Mucosa of descending colon (tissue), 3 donors: ENCODE measurements at regions not wholly inside any gene's neighbourhood (a gene's known extent, or its start where the extent isn't known, plus 50 kb on each side); places are given as distances from the start of the nearest gene placed in this dataset.

Experiments
- ATAC-seq: fragments of 200-7000 bp; cut with Tn5 transposase; one replicate; pipeline ENCODE4 v1.9.1; 2020; ENCODE audit warnings: mild to moderate bottlenecking, moderate library complexity
- DNase-seq, 3 donors: peaks; one replicate each; pipeline ENCODE4 v3.0.0-alpha.2; 2020
- H3K36me3 ChIP-seq: fragments of 200-600 bp; one replicate; pipeline ENCODE4 v1.8.0; 2021; ENCODE audit warnings: low read depth, mild to moderate bottlenecking
- H3K4me1 ChIP-seq: fragments of 200-600 bp; one replicate; pipeline ENCODE4 v1.8.0; 2021; ENCODE audit warnings: low read depth, mild to moderate bottlenecking
- H3K4me3 ChIP-seq: fragments of 200-600 bp; one replicate; pipeline ENCODE4 v1.8.0; 2021; ENCODE audit warnings: mild to moderate bottlenecking
- H3K9me3 ChIP-seq: fragments of 200-600 bp; one replicate; pipeline ENCODE4 v1.8.0; 2021; ENCODE audit warnings: mild to moderate bottlenecking
- CTCF ChIP-seq: fragments of 200-600 bp; IDR thresholded peaks from one replicate; pipeline ENCODE4 v1.8.0; 2022; ENCODE audit warnings: antibody characterized with exemption, mild to moderate bottlenecking
- intact Hi-C, 2 donors: fragments of 100-400 bp; cut with DNase I in 1 of 2; cut with micrococcal nuclease in 1 of 2; formaldehyde crosslinking; loops; one replicate each; pipeline versions ENCODE4 v1.11.0 to v1.11.1; 2022; cut with DNase I, micrococcal nuclease
- donor health status: DM: no; HTN: no; CAD: no; lungs with moderate emphysema.
- donor health status: DM: no; HTN: no; CAD: no.
- donor health status: DM: no; HTN: yes; CAD: no.

GRCh38 chr2:198438331-198438730 lies 633.9 kb downstream of the PLCL1 start:
- no peaks in the 10 kb centered on the region for H3K4me1 ChIP-seq
- no peaks in the 10 kb centered on the region for H3K36me3 ChIP-seq
- no peak overlapping the region for H3K4me3 ChIP-seq
- intact Hi-C loops = no loop called here
- no peak for DNase-seq
- no peaks in the 10 kb centered on the region for H3K9me3 ChIP-seq
- TF ChIP-seq CTCF = no peak
- ATAC-seq = no peak

GRCh38 chr2:198424112-198424511 lies 619.7 kb downstream of the PLCL1 start:
- H3K4me3 ChIP-seq = no peak overlapping the region
- no peaks in the 10 kb centered on the region for H3K4me1 ChIP-seq
- ATAC-seq = no peak
- no peak for DNase-seq
- H3K9me3 ChIP-seq = no peaks in the 10 kb centered on the region
- intact Hi-C loops = no loop called here
- no peaks in the 10 kb centered on the region for H3K36me3 ChIP-seq
- TF ChIP-seq CTCF = no peak

- Histone ChIP-seq H3K4me3 (no peak overlapping the region), H3K9me3 (no peaks in the 10 kb centered on the region), H3K4me1 (no peaks in the 10 kb centered on the region), H3K36me3 (no peaks in the 10 kb centered on the region)
- ATAC-seq (no peak), DNase-seq (no peak)
- intact Hi-C loops = no loop called here
- no peak for TF ChIP-seq CTCF
Measured at GRCh38 chr2:198417836-198418235, 613.4 kb downstream of the PLCL1 start.

GRCh38 chr2:198414976-198415375 lies 610.6 kb downstream of the PLCL1 start:
- Histone ChIP-seq H3K4me1 (no peaks in the 10 kb centered on the region), H3K4me3 (no peak overlapping the region), H3K36me3 (no peaks in the 10 kb centered on the region), H3K9me3 (no peaks in the 10 kb centered on the region)
- no peak for DNase-seq
- TF ChIP-seq CTCF = no peak
- ATAC-seq = no peak
- intact Hi-C loops = no loop called here

- no peaks in the 10 kb centered on the region for H3K4me1 ChIP-seq
- no peaks in the 10 kb centered on the region for H3K9me3 ChIP-seq
- H3K36me3 ChIP-seq = no peaks in the 10 kb centered on the region
- ATAC-seq (no peak), DNase-seq (no peak)
- intact Hi-C loops = no loop called here
- no peak overlapping the region for H3K4me3 ChIP-seq
- no peak for TF ChIP-seq CTCF
Measured at GRCh38 chr2:198411936-198412335, 607.5 kb downstream of the PLCL1 start.

- ATAC-seq = no peak
- Histone ChIP-seq H3K4me1 (no peaks in the 10 kb centered on the region), H3K9me3 (no peaks in the 10 kb centered on the region), H3K4me3 (no peak overlapping the region), H3K36me3 (no peaks in the 10 kb centered on the region)
- intact Hi-C loops = no loop called here
- no peak for TF ChIP-seq CTCF
- no peak for DNase-seq
Measured at GRCh38 chr2:198408171-198408570, 603.8 kb downstream of the PLCL1 start.
